HG03439 (cell line): ENCODE measurements at regions not wholly inside any gene's neighbourhood (a gene's known extent, or its start where the extent isn't known, plus 50 kb on each side); places are given as distances from the start of the nearest gene placed in this dataset.

Experiments
- ATAC-seq: cut with Tn5 transposase; IDR thresholded peaks from one replicate; pipeline ENCODE4 v1.9.1; 2021; ENCODE audit warnings: mild to moderate bottlenecking, moderate library complexity; ENCODE audit not compliant: unreplicated experiment

DNA sequence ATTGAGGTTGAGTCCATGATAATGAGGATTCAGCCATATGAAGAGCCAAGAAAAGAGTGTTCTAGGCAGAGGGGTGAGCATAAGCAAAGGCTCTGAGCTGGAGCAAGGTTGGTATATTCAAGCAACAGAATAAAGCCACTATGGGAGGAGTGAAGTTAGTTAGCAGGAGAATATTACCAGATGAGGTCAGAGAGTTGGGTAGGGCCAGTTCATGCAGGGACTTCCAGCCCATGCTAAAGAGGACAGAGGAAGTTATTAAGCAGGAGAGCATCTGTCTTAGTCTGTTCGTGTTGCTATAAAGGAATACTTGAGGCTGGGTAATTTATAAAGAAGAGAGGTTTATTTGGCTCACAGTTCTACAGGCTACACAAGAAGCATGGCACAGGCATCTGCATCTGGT is 57.1 kb upstream of the ATG10 start:
- no peak for ATAC-seq

- no peak for ATAC-seq
Measured at GRCh38 chr5:81912933-81913332, 58.9 kb upstream of the ATG10 start.

DNA sequence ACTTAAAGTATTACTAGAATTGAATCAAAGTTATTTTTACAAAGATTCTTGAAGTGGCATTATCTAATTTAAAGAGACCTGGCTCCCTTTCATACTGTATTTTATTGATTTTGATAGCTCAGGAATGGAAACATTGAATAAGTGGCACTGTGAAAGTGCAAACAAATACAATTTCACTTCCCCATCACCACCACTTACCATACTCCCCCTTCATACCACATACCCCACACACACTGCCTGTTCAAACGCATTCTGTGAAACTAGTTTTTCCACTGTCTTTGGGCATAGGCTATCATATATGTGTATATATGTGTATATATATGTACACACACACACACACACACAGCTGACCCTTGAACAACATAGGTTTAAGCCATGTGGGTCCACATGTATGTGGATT is 62.1 kb upstream of the ATG10 start:
- ATAC-seq: no peak

GRCh38 chr5:81908771-81909170 is 63.1 kb upstream of the ATG10 start:
- ATAC-seq: no peak

- no peak for ATAC-seq
Measured at GRCh38 chr5:81908044-81908443, 63.8 kb upstream of the ATG10 start.

DNA sequence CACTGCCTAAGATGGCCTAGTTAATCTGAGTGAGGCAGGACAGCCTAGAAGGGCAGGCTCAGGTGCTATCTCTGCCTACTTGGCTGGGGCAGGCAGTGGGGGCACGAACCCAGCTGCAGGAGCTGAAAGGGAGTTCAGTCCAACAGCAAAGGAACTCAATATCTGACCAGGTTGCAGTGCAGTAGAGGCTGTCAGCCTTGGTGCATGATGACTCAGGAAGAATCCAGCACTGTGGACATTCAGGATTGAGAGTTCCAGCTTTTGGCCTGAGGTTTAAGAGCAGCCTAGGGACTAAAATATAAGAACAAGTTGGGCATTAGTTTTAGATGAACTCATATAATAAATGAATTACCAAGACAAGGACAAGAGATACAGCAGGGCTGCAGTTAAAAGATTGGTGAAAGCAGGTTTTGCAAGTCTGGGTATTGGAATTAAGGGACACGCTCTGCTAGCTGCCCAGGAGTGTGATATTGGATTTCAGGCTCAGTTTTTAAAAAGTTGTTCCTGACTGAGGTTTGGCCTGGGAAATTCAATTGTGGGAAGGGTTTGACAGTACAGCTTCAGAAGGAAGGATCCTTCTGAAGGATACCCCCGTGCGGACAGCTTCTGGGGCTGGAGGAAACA is 64.7 kb upstream of the ATG10 start:
- no peak for ATAC-seq

GRCh38 chr5:81906086-81906485 is 65.7 kb upstream of the ATG10 start:
- no peak for ATAC-seq

DNA sequence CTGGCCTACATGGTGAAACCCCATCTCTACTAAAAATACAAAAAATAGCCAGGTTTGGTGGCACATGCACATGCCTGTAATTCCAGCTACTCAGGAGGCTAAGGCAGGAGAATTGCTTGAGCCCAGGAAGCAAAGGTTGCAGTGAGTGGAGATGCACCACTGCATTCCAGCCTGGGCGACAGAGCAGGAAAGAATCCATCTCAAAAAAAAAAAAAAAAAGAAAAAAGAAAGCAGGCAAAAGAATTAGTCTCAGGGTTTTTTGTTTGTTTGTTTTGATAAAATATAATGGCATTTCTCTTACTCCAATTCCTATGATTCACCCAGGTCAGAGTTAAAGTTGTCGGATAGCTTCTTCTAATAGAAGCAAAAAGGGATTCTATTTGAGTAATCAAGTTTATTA is 67.0 kb upstream of the ATG10 start:
- no peak for ATAC-seq

DNA sequence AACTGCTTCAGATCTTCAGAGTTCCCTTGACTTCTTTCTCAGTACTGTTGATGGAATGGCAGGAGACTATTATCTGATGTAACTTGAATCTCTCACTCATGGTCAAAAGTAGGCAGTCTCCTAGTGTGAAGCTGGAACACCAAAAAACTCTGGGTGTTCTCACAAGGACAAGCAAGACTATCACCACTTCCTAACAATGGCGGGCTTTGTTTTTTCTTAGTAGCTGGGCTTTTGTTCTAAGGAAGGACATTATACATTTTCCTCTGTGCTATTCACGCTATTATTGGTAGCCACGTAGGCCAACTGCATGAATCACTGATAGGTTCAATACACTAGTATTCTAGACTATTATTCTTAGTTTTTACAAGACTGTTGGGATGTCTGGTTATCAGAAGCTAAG is 67.7 kb upstream of the ATG10 start:
- ATAC-seq: no peak

DNA sequence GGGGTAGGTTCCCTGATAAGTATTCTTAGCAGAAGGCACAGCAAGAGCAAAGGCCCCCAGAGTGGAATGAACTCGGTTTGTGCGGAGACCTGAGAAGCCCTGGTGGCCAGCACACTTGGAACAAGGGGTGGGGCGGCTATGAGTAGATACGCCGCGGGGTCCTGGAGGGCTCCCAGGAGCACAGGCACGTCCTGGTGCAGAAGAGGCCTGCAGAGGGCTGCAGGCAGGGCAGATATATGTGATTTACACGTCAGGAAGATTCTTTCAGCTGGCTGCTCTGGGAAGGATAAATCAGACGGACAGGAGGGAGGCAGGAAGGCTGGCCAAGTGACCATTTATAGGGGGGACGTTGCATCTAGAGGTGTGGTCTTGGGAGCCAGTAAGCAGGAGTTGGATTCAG is 70.2 kb upstream of the ATG10 start:
- ATAC-seq: no peak

DNA sequence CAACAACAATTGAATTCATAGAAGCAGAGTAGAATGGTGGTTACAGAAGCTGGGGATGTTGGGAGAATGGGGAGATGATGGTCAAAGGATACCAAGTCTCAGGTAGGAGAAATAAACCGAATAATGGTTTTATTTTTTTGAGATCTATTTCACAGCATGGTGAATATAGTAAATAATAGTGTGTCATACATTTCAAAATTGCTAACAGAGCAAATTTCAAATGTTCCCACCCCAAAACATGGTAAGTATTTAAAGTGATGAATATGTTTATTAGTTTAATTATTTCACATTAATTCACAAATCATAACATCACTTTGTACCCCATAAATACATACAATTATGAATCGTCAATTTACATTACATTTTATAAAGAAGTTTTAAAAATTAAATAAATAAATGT is 72.7 kb upstream of the ATG10 start:
- no peak for ATAC-seq

DNA sequence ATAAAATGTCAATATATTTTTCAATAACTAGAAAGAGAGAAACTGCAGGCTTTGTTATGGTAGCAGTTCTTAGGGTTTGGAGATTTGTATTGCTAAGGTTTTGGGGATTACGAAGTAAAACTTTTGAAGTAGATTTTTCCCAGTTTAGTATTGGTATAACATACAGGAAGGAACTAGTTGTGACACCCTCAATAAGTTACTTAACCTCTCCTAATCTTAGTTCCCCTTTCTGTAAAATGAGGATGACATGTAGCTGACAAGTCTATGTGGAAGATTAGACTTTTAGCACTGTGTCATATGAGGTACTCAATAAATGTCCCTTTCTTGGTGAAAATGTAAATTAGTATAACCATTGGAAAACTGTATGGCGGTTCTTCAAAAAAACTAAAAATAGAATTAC is 73.4 kb upstream of the ATG10 start:
- ATAC-seq: no peak

- ATAC-seq: no peak
Measured at GRCh38 chr5:81896764-81897163, 75.1 kb upstream of the ATG10 start.

- no peak for ATAC-seq
Measured at GRCh38 chr5:81895307-81895706, 76.5 kb upstream of the ATG10 start.

- ATAC-seq: no peak
Measured at GRCh38 chr5:81893961-81894360, 77.9 kb upstream of the ATG10 start.

GRCh38 chr5:81884871-81885270 is 87.0 kb upstream of the ATG10 start:
- no peak for ATAC-seq

DNA sequence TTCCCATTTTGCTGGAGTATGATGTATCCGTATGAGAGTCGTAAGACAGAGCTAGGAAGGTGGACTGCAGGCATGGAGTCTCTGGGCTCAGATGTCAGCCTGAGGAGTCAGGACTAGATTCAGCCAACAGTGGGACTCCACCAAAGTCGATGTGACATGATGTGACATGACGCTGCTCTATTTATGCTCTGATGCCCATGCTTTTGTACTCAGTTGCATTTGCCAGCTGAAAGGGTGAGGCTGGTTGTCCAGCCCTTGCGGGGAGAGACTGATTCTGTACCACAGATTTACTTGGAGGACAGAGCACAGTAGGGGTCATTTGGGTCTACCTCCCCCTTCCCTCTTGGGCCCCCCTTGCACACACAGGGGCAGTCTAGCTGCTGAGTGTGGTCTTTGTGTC is 88.5 kb upstream of the ATG10 start:
- no peak for ATAC-seq

- ATAC-seq: no peak
Measured at GRCh38 chr5:81881595-81881994, 90.2 kb upstream of the ATG10 start.

GRCh38 chr5:81879936-81880335 is 91.9 kb upstream of the ATG10 start:
- no peak for ATAC-seq

DNA sequence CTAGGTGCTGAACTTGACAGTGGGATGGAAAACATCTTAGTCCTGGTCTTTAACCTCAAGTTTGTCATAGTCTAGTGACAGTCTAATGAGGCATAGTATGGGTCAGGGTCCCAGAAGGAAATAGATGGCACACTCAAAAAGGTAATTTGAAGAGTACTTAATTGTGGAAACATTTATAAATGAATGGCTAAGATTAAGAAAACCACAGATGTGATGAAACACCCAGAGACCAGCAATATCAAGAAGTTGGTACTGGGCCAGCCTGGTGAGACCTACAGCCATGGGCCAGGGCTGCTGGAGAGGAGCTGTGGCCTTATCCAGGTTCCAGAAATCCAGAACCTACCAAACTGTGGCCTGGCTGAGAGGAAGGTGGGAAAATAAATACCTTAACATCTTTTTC is 93.5 kb upstream of the ATG10 start:
- no peak for ATAC-seq

DNA sequence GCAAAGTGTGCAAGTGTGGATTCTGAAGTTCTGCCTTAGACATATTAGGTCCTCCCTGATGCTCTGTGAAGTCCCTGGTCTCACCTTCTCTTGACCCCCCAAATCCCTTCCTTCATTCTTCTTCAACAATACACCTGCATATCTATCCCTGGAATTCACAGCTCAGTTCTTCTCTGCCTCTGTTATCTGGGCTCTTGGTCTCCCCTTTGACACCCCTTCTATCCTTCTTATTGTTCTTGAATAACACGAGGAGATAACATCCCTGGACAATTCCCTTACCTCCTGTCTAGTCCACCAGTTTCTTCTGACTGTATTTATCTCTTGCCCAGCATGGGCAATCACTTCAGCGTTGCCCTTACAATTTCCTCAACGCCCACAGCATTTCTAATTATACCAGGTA is 104.8 kb upstream of the ATG10 start:
- no peak for ATAC-seq

GRCh38 chr5:81860778-81861177 is 109.9 kb upstream of the SSBP2 start:
- no peak for ATAC-seq

- no peak for ATAC-seq
Measured at GRCh38 chr5:81859624-81860023, 108.7 kb upstream of the SSBP2 start.
